Stimulated activated CD8-positive, alpha-beta memory T cell treated with anti-CD3 and anti-CD28 coated beads, Interleukin-12 subunit alpha, Interleukin-12 subunit beta, amount 100 ng/mL, for 4 hours (primary cell): ENCODE measurements at regions not wholly inside any gene's neighbourhood (a gene's known extent, or its start where the extent isn't known, plus 50 kb on each side); places are given as distances from the start of the nearest gene placed in this dataset.
"Not testable (repeated sequence)": the region's sequence is repeated elsewhere in the genome, so short reads cannot be mapped to it uniquely, and the experiment has no call there.

Experiments
- DNase-seq: peaks from one replicate; pipeline ENCODE4 v3.0.0-alpha.2; 2020; ENCODE audit warnings: low read depth

- DNase-seq = no peak
These were observed 87.7 kb downstream of the DCK start for GRCh38 chr4:71081192-71081591.

GRCh38 chr4:71093745-71094144 is 100.3 kb downstream of the DCK start:
- DNase-seq = no peak

GRCh38 chr4:71094201-71094600 is 100.8 kb downstream of the DCK start:
- DNase-seq = no peak

GRCh38 chr4:71095141-71095540 is 101.7 kb downstream of the DCK start:
- no peak for DNase-seq

- no peak for DNase-seq
These were observed 102.1 kb downstream of the DCK start for GRCh38 chr4:71095545-71095944.

GRCh38 chr4:71107726-71108125 is 114.3 kb downstream of the DCK start:
- no peak for DNase-seq

GRCh38 chr4:71110499-71110898 is 117.0 kb downstream of the DCK start:
- no peak for DNase-seq

- DNase-seq = not testable (repeated sequence)
These were observed 117.7 kb downstream of the DCK start for GRCh38 chr4:71111133-71111532.

- DNase-seq = no peak
These were observed 119.8 kb downstream of the DCK start for GRCh38 chr4:71113294-71113693.

- no peak for DNase-seq
These were observed 127.5 kb downstream of the DCK start for GRCh38 chr4:71120831-71121524.

GRCh38 chr4:71123951-71124350 is 130.5 kb downstream of the DCK start:
- DNase-seq = no peak

GRCh38 chr4:71125137-71125536 is 131.7 kb downstream of the DCK start:
- DNase-seq = no peak

GRCh38 chr4:71126719-71127118 is 133.3 kb downstream of the DCK start:
- DNase-seq = no peak

GRCh38 chr4:71130827-71131603 is 137.6 kb downstream of the DCK start:
- no peak for DNase-seq

GRCh38 chr4:71132486-71132885 is 139.0 kb downstream of the DCK start:
- no peak for DNase-seq

GRCh38 chr4:71133491-71133890 is 140.0 kb downstream of the DCK start:
- no peak for DNase-seq

- DNase-seq = no peak
These were observed 142.6 kb downstream of the DCK start for GRCh38 chr4:71136071-71136470.

- DNase-seq = no peak
These were observed 144.7 kb downstream of the DCK start for GRCh38 chr4:71138007-71138615.

GRCh38 chr4:71140563-71140962 is 147.1 kb downstream of the DCK start:
- DNase-seq = no peak

- DNase-seq = no peak
These were observed 147.7 kb downstream of the DCK start for GRCh38 chr4:71141125-71141524.

GRCh38 chr4:71147261-71147660 is 153.8 kb downstream of the DCK start:
- no peak for DNase-seq

- DNase-seq = no peak
These were observed 155.1 kb downstream of the DCK start for GRCh38 chr4:71148545-71148944.

- DNase-seq = no peak
These were observed 157.6 kb downstream of the DCK start for GRCh38 chr4:71151054-71151453.
